GM12892 (cell line): ENCODE measurements at regions not wholly inside any gene's neighbourhood (a gene's known extent, or its start where the extent isn't known, plus 50 kb on each side); places are given as distances from the start of the nearest gene placed in this dataset.

Source experiments
- POLR2A ChIP-seq: IDR thresholded peaks from 2 replicates; pipeline ENCODE4 v1.6.1; 2011; ENCODE audit warnings: low read depth, low read length, control low read depth
- POLR2AphosphoS5 ChIP-seq: IDR thresholded peaks from 2 replicates; pipeline ENCODE4 v1.6.1; 2011; ENCODE audit warnings: low read depth, low read length, control low read depth
- TAF1 ChIP-seq: IDR thresholded peaks from 2 replicates; pipeline ENCODE4 v1.6.1; 2011; ENCODE audit warnings: low read depth, mild to moderate bottlenecking, control low read depth, low read length, borderline replicate concordance

GRCh38 chr1:79914896-79915295 lies 908.4 kb upstream of the ADGRL4 start:
- no peak for TF ChIP-seq POLR2A
- TF ChIP-seq POLR2AphosphoS5, result no peak
- TF ChIP-seq TAF1, result no peak
